ENCODE measurements at regions not wholly inside any gene's neighbourhood (a gene's known extent, or its start where the extent isn't known, plus 50 kb on each side); places are given as distances from the start of the nearest gene placed in this dataset.
"Not testable (repeated sequence)": the region's sequence is repeated elsewhere in the genome, so short reads cannot be mapped to it uniquely, and the experiment has no call there.

DNA sequence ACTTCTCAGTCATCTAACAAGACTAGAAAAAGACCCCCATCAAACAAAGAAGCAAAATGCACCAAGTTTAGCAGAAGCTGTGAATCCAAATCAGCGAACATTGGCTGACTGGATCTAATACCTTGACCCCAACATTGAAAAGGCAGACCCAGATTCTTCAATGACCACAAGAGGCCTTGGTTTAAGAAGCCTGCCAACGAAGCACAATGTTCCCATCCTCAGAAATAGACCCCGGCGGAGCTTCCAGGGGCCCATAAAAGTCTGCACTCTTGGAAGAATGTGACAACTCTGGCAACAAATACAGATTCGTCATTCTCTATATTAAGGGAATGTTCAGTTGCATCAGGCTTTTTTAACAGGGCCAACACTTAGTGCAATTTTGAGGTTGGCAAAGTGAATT is 112.8 kb upstream of the BCL6 start:
- 75% methylated on average over 5 of the region's 5 CpGs for WGBS (ENCODE audit: missing lambda C conversion rate)

DNA sequence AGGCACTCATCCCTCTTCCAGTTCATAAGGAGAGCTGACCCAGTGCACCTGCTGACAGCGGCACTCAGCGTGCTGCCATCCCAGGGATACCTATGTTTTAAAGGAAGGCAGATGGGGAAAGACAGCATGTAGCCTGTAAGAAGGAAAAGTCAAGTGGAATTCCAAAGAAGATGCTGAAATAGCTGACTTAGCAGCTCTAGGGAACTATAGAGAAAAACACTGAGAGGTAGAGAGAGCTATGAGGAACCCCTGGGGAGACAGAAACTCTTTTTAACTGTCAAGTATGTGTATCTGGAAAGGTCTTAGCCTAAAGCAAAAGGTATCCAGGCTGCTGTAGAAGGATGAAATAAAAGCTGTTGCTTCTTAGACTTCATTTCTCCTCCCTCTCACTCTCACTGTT is 113.4 kb upstream of the BCL6 start:
- no peak overlapping the region for H3K4me2 ChIP-seq
- TF ChIP-seq MAFK (IDR thresholded peaks at IDR 0.05; ENCODE audit: partially characterized antibody) (peak; percentile 48), ESRRA (IDR thresholded peaks at IDR 0.05; ENCODE audit: borderline replicate concordance, low read length) (no peak), CEBPB (IDR thresholded peaks at IDR 0.05) (no peak), MYC (IDR thresholded peaks at IDR 0.05; ENCODE audit: borderline replicate concordance, low read length) (no peak)
- TF ChIP-seq, protein P1, sequence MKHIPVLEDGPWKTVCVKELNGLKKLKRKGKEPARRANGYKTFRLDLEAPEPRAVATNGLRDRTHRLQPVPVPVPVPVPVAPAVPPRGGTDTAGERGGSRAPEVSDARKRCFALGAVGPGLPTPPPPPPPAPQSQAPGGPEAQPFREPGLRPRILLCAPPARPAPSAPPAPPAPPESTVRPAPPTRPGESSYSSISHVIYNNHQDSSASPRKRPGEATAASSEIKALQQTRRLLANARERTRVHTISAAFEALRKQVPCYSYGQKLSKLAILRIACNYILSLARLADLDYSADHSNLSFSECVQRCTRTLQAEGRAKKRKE (CRISPR knock-in tag; IDR thresholded peaks at IDR 0.05; ENCODE audit: low read depth): no peak
- ATAC-seq (no peak), FAIRE-seq (no peak), DNase-seq (ENCODE audit: low read depth in 1 of 2, low spot score in 1 of 2) (no peak)
- no peaks in the 10 kb centered on the region for H3K9me3 ChIP-seq
- ChIA-PET POLR2A (no interaction called here), CTCF (no interaction called here)
- no peak overlapping the region for H3K4me3 ChIP-seq
- 83% methylated on average over 2 of the region's 2 CpGs for WGBS (ENCODE audit: missing lambda C conversion rate)
- no peak overlapping the region for H3K27ac ChIP-seq
- no peaks in the 10 kb centered on the region for H3K4me1 ChIP-seq

More for the DNA sequence above, 112.8 kb upstream of the BCL6 start:
- Histone ChIP-seq H3K4me3 (no peak overlapping the region), H3K4me1 (no peaks in the 10 kb centered on the region), H3K27ac (no peak overlapping the region), H3K4me2 (no peak overlapping the region), H3K9me3 (no peaks in the 10 kb centered on the region)
- ATAC-seq: no peak
- FAIRE-seq: no peak
- TF ChIP-seq MAZ (IDR thresholded peaks at IDR 0.05; ENCODE audit: borderline replicate concordance, low read depth, low read length) (no peak), POLR2AphosphoS2 (conservative IDR thresholded peaks at IDR 0.05; ENCODE audit: low read length) (no peak), HDAC2 (IDR thresholded peaks at IDR 0.05) (no peak), NPAS2 (CRISPR knock-in tag; IDR thresholded peaks at IDR 0.05; ENCODE audit: borderline replicate concordance) (no peak), NFE2L2 (conservative IDR thresholded peaks at IDR 0.05; ENCODE audit: low read length) (no peak), CBX8 (IDR thresholded peaks at IDR 0.05) (no peak), FOXS1 (CRISPR knock-in tag; IDR thresholded peaks at IDR 0.05) (no peak), EP300 (IDR thresholded peaks at IDR 0.05) (no peak), HOXB13 (CRISPR knock-in tag; IDR thresholded peaks at IDR 0.05; ENCODE audit: low read depth) (no peak), BHLHE40 (IDR thresholded peaks at IDR 0.05; ENCODE audit: low read depth, low read length) (no peak)
- TF ChIP-seq, protein P2, sequence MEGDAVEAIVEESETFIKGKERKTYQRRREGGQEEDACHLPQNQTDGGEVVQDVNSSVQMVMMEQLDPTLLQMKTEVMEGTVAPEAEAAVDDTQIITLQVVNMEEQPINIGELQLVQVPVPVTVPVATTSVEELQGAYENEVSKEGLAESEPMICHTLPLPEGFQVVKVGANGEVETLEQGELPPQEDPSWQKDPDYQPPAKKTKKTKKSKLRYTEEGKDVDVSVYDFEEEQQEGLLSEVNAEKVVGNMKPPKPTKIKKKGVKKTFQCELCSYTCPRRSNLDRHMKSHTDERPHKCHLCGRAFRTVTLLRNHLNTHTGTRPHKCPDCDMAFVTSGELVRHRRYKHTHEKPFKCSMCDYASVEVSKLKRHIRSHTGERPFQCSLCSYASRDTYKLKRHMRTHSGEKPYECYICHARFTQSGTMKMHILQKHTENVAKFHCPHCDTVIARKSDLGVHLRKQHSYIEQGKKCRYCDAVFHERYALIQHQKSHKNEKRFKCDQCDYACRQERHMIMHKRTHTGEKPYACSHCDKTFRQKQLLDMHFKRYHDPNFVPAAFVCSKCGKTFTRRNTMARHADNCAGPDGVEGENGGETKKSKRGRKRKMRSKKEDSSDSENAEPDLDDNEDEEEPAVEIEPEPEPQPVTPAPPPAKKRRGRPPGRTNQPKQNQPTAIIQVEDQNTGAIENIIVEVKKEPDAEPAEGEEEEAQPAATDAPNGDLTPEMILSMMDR (IDR thresholded peaks at IDR 0.05): no peak
- TF ChIP-seq, protein P3, sequence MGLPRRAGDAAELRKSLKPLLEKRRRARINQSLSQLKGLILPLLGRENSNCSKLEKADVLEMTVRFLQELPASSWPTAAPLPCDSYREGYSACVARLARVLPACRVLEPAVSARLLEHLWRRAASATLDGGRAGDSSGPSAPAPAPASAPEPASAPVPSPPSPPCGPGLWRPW (IDR thresholded peaks at IDR 0.05): no peak
- TF ChIP-seq, protein P4, sequence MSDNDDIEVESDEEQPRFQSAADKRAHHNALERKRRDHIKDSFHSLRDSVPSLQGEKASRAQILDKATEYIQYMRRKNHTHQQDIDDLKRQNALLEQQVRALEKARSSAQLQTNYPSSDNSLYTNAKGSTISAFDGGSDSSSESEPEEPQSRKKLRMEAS (IDR thresholded peaks at IDR 0.05): no peak
- TF ChIP-seq, protein P5, sequence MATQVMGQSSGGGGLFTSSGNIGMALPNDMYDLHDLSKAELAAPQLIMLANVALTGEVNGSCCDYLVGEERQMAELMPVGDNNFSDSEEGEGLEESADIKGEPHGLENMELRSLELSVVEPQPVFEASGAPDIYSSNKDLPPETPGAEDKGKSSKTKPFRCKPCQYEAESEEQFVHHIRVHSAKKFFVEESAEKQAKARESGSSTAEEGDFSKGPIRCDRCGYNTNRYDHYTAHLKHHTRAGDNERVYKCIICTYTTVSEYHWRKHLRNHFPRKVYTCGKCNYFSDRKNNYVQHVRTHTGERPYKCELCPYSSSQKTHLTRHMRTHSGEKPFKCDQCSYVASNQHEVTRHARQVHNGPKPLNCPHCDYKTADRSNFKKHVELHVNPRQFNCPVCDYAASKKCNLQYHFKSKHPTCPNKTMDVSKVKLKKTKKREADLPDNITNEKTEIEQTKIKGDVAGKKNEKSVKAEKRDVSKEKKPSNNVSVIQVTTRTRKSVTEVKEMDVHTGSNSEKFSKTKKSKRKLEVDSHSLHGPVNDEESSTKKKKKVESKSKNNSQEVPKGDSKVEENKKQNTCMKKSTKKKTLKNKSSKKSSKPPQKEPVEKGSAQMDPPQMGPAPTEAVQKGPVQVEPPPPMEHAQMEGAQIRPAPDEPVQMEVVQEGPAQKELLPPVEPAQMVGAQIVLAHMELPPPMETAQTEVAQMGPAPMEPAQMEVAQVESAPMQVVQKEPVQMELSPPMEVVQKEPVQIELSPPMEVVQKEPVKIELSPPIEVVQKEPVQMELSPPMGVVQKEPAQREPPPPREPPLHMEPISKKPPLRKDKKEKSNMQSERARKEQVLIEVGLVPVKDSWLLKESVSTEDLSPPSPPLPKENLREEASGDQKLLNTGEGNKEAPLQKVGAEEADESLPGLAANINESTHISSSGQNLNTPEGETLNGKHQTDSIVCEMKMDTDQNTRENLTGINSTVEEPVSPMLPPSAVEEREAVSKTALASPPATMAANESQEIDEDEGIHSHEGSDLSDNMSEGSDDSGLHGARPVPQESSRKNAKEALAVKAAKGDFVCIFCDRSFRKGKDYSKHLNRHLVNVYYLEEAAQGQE (IDR thresholded peaks at IDR 0.05): no peak
- ChIA-PET CTCF (no interaction called here), POLR2A (no interaction called here)
- DNase-seq (ENCODE audit: low read depth in 1 of 2, low spot score in 1 of 2): no peak

DNA sequence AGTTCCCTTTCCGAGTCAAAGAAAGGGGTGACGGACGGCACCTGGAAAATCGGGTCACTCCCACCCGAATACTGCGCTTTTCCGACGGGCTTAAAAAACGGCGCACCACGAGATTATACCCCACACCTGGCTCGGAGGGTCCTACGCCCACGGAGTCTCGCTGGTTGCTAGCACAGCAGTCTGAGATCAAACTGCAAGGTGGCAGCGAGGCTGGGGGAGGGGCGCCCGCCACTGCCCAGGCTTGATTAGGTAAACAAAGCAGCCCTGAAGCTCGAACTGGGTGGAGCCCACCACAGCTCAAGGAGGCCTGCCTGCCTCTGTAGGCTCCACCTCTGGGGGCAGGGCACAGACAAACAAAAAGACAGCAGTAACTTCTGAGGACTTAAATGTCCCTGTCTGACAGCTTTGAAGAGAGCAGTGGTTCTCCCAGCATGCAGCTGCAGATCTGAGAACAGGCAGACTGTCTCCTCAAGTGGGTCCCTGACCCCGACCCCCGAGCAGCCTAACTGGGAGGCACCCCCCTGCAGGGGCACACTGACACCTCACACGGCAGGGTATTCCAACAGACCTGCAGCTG is 117.5 kb upstream of the BCL6 start:
- POLR2A ChIA-PET: not testable (repeated sequence)

More for the DNA sequence above, 117.5 kb upstream of the BCL6 start:
- FAIRE-seq; H3K27ac ChIP-seq; H3K4me3 ChIP-seq; H3K4me1 ChIP-seq; ATAC-seq; H3K9me3 ChIP-seq; CTCF ChIA-PET; H3K4me2 ChIP-seq; DNase-seq (ENCODE audit: low read depth in 1 of 2, low spot score in 1 of 2): not testable (repeated sequence)
- no CpG with 5 or more reads among the region's 22 CpGs for WGBS (ENCODE audit: missing lambda C conversion rate)

Data from A549 (cell line).